Prostate gland (tissue), 2 donors: ENCODE measurements at regions not wholly inside any gene's neighbourhood (a gene's known extent, or its start where the extent isn't known, plus 50 kb on each side); places are given as distances from the start of the nearest gene placed in this dataset.

Source experiments
- POLR2A ChIP-seq: fragments of 450-650 bp; IDR thresholded peaks from one replicate; pipeline ENCODE4 v1.6.1; 2016; ENCODE audit warnings: antibody characterized with exemption, mild to moderate bottlenecking
- POLR2AphosphoS5 ChIP-seq: sonication (generic); formaldehyde crosslinking; IDR thresholded peaks from one replicate; pipeline ENCODE4 v1.6.1; 2017; ENCODE audit warnings: antibody characterized with exemption
- TF ChIP-seq, protein P1 (sequence below), 4 experiments: fragments of 200-600 bp in 2 of 4; fragments of 450-650 bp in 2 of 4; sonication (generic) in 2 of 4; IDR thresholded peaks; 1 replicate in 3 of 4; 2 replicates in 1 of 4; pipeline ENCODE4 v1.5.1; 2016 to 2019; ENCODE audit warnings: antibody characterized with exemption in 4 of 4, mild to moderate bottlenecking in 2 of 4, moderate library complexity in 2 of 4

- no peak for TF ChIP-seq POLR2AphosphoS5
- TF ChIP-seq, protein P1, sequence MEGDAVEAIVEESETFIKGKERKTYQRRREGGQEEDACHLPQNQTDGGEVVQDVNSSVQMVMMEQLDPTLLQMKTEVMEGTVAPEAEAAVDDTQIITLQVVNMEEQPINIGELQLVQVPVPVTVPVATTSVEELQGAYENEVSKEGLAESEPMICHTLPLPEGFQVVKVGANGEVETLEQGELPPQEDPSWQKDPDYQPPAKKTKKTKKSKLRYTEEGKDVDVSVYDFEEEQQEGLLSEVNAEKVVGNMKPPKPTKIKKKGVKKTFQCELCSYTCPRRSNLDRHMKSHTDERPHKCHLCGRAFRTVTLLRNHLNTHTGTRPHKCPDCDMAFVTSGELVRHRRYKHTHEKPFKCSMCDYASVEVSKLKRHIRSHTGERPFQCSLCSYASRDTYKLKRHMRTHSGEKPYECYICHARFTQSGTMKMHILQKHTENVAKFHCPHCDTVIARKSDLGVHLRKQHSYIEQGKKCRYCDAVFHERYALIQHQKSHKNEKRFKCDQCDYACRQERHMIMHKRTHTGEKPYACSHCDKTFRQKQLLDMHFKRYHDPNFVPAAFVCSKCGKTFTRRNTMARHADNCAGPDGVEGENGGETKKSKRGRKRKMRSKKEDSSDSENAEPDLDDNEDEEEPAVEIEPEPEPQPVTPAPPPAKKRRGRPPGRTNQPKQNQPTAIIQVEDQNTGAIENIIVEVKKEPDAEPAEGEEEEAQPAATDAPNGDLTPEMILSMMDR (IDR thresholded peaks at IDR 0.05): no peak
- no peak for TF ChIP-seq POLR2A
These were observed 473.8 kb downstream of the KLF5 start for GRCh38 chr13:73532582-73532981.
